HG03432 (cell line): ENCODE measurements at regions not wholly inside any gene's neighbourhood (a gene's known extent, or its start where the extent isn't known, plus 50 kb on each side); places are given as distances from the start of the nearest gene placed in this dataset.

ENCODE experiments used
- ATAC-seq: cut with Tn5 transposase; IDR thresholded peaks from one replicate; pipeline ENCODE4 v1.9.1; 2021; ENCODE audit warnings: mild to moderate bottlenecking, moderate library complexity; ENCODE audit not compliant: unreplicated experiment

- no peak for ATAC-seq
Measured at GRCh38 chr1:80274256-80274655, 1267.7 kb upstream of the ADGRL4 start.

- no peak for ATAC-seq
Measured at GRCh38 chr1:80272495-80272894, 1266.0 kb upstream of the ADGRL4 start.

GRCh38 chr1:80258659-80259058, 1252.1 kb upstream of the ADGRL4 start:
- ATAC-seq, result no peak

DNA sequence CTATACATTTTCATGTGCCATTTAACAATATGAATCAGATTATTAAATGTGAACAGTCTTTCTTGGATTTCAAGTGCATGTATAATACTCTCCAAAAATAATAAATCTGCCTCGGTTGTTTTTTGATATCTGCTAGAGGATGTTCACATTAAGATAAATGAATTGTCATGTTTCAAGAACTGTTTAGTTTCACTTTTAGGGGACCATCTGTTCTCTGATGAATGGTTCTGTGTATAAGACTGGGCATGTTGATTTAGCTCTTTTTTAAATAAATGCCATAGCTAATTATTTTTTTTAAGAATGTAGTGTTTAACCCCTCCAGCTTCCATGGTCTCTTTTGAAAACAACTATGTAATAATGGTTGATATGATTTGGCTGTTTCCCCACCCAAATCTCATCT, 1245.1 kb upstream of the ADGRL4 start:
- ATAC-seq, result no peak

DNA sequence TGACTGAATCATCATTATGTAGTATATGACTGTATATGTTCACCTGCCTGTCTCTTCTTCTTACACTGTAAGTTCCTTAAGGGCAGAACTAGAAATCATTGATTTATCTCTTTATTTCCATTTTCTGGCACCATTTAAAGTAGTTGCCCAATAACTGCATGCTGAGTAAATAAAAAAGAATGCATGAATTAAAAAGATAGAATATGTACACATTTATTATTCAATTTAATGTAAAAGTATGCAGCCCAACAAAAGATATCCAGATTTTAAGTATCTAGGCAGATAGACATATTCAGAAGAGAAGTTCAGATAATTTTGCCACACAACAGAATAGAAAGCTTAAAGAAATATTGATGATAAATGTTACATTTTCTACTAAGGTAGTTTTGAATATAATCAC, 1244.6 kb upstream of the ADGRL4 start:
- no peak for ATAC-seq

DNA sequence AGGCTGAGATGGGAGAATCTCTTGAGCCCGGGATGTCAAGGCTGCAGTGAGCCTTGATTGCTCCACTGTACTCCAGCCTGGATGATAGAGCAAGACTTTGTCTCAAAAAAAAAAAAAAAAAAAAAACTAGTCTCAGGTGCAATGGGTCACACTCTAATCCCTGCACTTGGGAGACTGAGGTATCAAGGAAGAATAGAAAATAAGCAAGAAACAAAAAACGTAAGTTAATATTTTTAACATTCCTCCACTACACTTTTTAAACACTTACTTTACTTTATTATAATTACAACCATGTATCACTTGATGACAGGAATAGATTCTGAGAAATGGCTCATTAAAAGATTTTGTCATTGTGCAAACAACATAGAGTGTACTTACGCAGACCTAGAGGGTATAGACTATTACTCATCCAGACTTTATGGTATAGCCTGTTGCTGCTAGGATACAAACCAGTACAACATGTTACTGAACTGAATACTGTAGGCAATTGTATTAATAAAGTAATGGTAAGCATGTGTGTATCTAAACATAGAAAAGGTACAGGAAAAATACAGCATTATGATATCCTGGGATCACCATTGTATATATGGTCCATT, 1244.1 kb upstream of the ADGRL4 start:
- ATAC-seq, result no peak

GRCh38 chr1:80249699-80250098, 1243.2 kb upstream of the ADGRL4 start:
- ATAC-seq, result no peak

DNA sequence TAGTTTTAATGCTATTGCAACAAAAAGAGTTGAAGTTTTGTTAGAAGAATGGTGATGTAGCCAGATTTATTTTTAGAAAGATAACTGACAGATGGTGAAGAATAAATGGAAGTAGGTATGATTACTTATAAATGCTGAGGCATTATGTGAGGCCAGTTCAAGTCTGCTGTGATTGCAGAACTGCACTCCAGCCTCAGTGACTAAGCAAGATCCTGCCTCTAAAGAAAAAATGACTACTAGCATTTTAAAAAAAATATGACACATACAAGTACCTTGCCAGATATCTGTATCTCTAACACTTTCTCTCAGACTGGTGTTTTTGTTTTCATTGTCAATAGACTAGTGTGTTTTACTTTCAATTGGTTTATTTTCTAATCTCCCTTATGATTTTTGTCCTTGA, 1242.4 kb upstream of the ADGRL4 start:
- no peak for ATAC-seq

DNA sequence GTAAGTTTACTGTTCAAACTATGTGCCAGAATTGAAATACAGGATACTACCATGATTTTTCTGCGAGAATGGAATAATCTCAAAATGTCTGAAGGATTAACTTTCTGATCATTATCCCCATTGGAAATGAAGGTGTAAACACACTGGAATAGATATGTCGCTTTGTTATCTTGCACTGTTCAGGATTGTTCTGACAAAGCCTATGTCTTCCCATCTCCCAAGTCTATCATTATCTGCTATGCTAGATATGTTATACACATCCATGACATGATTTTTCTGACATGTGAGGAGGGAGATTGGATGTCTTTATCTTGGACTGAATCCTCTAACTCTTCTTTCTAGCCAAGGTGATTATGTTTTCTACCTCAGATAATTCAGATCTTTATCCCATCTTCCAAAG, 1239.3 kb upstream of the ADGRL4 start:
- no peak for ATAC-seq

- ATAC-seq, result no peak
Measured at GRCh38 chr1:80244372-80244771, 1237.8 kb upstream of the ADGRL4 start.

GRCh38 chr1:80241566-80241965, 1235.0 kb upstream of the ADGRL4 start:
- ATAC-seq, result no peak

- no peak for ATAC-seq
Measured at GRCh38 chr1:80225510-80225909, 1219.0 kb upstream of the ADGRL4 start.

DNA sequence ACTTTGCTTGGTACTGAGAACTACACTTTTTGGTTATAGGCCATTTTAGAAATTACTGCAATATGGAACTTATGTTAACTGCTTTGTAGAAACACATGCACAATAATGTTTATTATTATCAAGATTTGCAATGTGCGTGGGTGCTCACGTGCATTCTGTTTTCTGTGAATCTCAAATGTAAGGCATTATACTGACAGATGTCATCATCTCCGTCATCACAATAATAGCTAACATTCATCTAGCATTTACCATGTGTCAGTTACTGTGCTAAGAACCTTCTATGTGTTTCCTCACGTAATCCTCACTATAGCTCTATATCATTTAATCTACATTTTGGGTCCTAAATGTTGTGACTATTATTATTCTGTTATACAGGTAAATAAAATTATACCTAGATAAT, 1214.8 kb upstream of the ADGRL4 start:
- no peak for ATAC-seq

GRCh38 chr1:80218112-80218511, 1211.6 kb upstream of the ADGRL4 start:
- peak; percentile 72 for ATAC-seq

- ATAC-seq, result no peak
Measured at GRCh38 chr1:80217377-80217986, 1211.0 kb upstream of the ADGRL4 start.

DNA sequence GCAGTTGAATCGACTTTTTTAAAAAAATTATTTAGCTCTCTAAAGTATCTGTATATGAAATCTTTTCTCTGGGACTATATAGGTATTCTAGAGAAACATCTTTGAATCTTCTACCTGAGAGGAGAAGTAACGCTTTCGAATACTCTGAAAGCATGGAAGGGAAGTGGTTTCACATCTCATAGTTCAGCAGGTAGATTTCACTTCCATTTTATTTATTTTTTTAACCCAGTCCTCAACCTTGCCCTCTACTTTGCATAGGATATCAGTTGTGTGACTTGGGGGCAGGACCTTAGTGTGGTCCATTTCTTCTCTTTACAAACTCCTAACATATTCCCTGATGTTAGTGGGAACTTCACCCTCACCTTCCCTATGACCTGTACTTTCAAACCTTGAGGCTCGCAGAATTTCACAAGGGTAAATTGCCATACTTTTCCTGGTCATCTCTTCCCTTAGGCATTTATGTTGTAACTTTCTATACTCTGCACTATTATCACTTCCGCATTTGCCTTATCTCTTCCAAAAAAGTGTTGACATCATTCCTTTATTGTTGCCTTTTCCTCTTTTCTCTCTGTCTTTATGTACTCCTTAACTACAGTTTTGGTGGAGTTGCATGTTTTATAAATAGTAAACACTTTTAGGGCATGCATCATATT, 1208.5 kb upstream of the ADGRL4 start:
- peak; percentile 73 for ATAC-seq

DNA sequence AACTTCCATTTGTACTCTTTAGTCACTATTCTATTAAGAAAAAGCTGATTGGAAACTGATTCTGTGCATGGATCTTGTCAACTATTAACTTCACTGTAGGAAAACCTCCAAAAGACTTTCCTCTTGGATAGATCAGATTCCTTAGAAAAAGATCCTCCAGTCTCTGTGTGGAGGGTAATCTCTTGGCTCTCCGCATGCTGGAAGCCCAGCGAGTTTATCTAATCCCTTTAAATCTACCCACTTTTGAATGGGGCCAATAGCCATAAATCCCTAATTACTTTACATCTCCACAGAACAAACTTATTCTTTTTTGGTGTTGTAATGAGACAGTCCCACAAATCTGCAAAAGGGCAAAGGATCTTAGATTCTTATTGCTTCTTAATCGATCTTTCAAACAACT, 1206.4 kb upstream of the ADGRL4 start:
- no peak for ATAC-seq

DNA sequence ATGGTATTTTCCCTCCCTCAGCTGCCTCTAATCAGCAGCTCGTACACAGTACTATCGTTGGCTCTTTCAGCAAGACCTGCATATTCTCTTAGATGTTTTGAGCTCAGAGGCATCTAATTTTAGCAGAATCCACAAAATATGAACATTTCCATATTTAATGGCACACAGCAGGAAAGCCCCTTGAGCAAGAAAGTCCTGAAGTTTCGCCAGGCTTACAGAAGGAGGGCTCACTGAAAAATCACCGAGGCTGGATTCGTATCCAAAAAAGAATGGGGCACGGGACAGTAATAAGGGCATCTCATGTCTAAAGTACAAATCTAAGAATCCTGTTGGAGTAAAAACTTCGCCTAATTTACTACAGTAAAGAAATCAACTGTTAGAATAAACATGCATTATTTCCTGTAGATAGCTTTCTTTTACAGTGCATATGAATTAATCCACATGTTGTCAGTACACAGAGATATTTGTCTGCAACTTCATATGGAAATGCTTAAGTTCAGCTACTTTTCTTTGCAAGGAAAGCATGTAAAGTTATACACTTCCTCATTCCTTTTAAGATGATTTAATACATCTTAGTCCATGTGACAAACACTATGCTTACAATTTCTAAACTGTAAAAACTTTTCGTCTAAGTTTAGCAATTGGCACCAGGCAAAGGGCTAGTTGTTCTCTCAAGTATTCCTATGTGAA, 1205.3 kb upstream of the ADGRL4 start:
- ATAC-seq, result no peak

GRCh38 chr1:80202118-80202517, 1195.6 kb upstream of the ADGRL4 start:
- no peak for ATAC-seq

GRCh38 chr1:80194221-80194620, 1187.7 kb upstream of the ADGRL4 start:
- no peak for ATAC-seq

- ATAC-seq, result no peak
Measured at GRCh38 chr1:80181418-80181817, 1174.9 kb upstream of the ADGRL4 start.

GRCh38 chr1:80171631-80172030, 1165.1 kb upstream of the ADGRL4 start:
- no peak for ATAC-seq
